GM12878 (cell line): ENCODE measurements at regions not wholly inside any gene's neighbourhood (a gene's known extent, or its start where the extent isn't known, plus 50 kb on each side); places are given as distances from the start of the nearest gene placed in this dataset.

Source experiments
- ATAC-seq: fragments of 200-7000 bp; cut with Tn5 transposase; 3 replicates; pipeline ENCODE4 v1.9.1; 2020; ENCODE audit warnings: mild to moderate bottlenecking, moderate library complexity
- BruUV-seq: library from RNA; stranded (reverse); fragments of 400-500 nt; replicated peaks from 2 replicates; lab custom pipeline; 2021; lab: Mats Ljungman, UMichigan
- CTCF ChIA-PET: fragments of 300-600 bp; sonication (Branson Sonifier 250); formaldehyde crosslinking; extraction: SDS; loops from one replicate; lab custom pipeline; 2021; ENCODE audit warnings: inconsistent platforms; lab: Yijun Ruan, JAX
- POLR2A ChIA-PET: fragments of 350-600 bp; formaldehyde crosslinking; extraction: SDS; loops from one replicate; lab custom pipeline; 2021; ENCODE audit warnings: inconsistent platforms; lab: Charles Lee
- RAD21 ChIA-PET: fragments of 300-600 bp; sonication (Branson Sonifier 250); formaldehyde crosslinking; loops from one replicate; lab custom pipeline; 2023; ENCODE audit warnings: antibody characterized with exemption; ENCODE audit not compliant: unreplicated experiment; lab: Charles Lee
- SMC1A ChIA-PET: fragments of 300-600 bp; sonication (Branson Sonifier 250); formaldehyde crosslinking; loops from one replicate; lab custom pipeline; 2023; ENCODE audit not compliant: unreplicated experiment, uncharacterized antibody; lab: Charles Lee
- DNase-seq: peaks from one replicate; pipeline ENCODE4 v3.0.0-alpha.2; 2011; ENCODE audit warnings: low read depth, low spot score
- FAIRE-seq: peaks from 3 replicates; lab custom pipeline; 2011; peaks lifted over from hg19 to GRCh38; lab: Jason Lieb, UNC
- H2AFZ ChIP-seq: 2 replicates; pipeline ENCODE4 v1.6.0; 2011; ENCODE audit warnings: low read depth, low read length, control low read depth; ENCODE audit not compliant: control insufficient read depth
- H3K27ac ChIP-seq: 2 replicates; pipeline ENCODE4 v1.5.1; 2011; ENCODE audit warnings: control low read depth; ENCODE audit not compliant: control insufficient read depth, insufficient read depth
- H3K27me3 ChIP-seq, 2 experiments: replicated peaks in 1 of 2; 2 replicates each; pipeline versions ENCODE4 v1.6.0 to v1.6.1; 2011; ENCODE audit warnings: low read length in 1 of 2; ENCODE audit not compliant: control insufficient read depth in 2 of 2, insufficient read depth in 2 of 2
- H3K36me3 ChIP-seq, 2 experiments: 2 replicates each; pipeline ENCODE4 v1.5.1; 2011; ENCODE audit warnings: low read length in 1 of 2; ENCODE audit not compliant: control insufficient read depth in 2 of 2, insufficient read depth in 2 of 2
- H3K4me1 ChIP-seq: 2 replicates; pipeline ENCODE4 v1.6.1; 2011; ENCODE audit warnings: mild to moderate bottlenecking, low read length, moderate library complexity, mixed read lengths; ENCODE audit not compliant: control insufficient read depth, insufficient read depth
- H3K4me2 ChIP-seq: 2 replicates; pipeline ENCODE4 v1.6.0; 2011; ENCODE audit warnings: control low read depth; ENCODE audit not compliant: control insufficient read depth, insufficient read depth
- H3K4me3 ChIP-seq: fragments of 200-600 bp; sonication (generic); 2 replicates; pipeline ENCODE4 v1.5.1; 2016
- H3K79me2 ChIP-seq: 2 replicates; pipeline ENCODE4 v1.6.0; 2011; ENCODE audit warnings: low read length; ENCODE audit not compliant: control insufficient read depth, insufficient read depth
- H3K9ac ChIP-seq: 2 replicates; pipeline ENCODE4 v1.8.0; 2011; ENCODE audit warnings: low read length, control low read depth, mixed read lengths; ENCODE audit not compliant: control insufficient read depth, insufficient read depth
- H3K9me3 ChIP-seq: replicated peaks from 3 replicates; pipeline ENCODE4 v1.5.1; 2011; ENCODE audit warnings: mild to moderate bottlenecking, low read length; ENCODE audit not compliant: control insufficient read depth, insufficient read depth
- H4K20me1 ChIP-seq: 2 replicates; pipeline ENCODE4 v1.6.0; 2011; ENCODE audit not compliant: control insufficient read depth, insufficient read depth
- E2F8 ChIP-seq: fragments of 450-650 bp; IDR thresholded peaks from 2 replicates; pipeline ENCODE4 v1.6.1; 2018; ENCODE audit warnings: mild to moderate bottlenecking, low read depth, moderate library complexity; ENCODE audit not compliant: partially characterized antibody
- EGR1 ChIP-seq, 2 experiments: IDR thresholded peaks; 1 replicate in 1 of 2; 2 replicates in 1 of 2; pipeline ENCODE4 v1.6.1; 2011 to 2012; ENCODE audit warnings: low read depth in 2 of 2, low read length in 2 of 2, borderline replicate concordance in 1 of 2, mild to moderate bottlenecking in 1 of 2, moderate library complexity in 1 of 2
- GABPA ChIP-seq: IDR thresholded peaks from 2 replicates; pipeline ENCODE4 v1.6.1; 2014; ENCODE audit warnings: antibody characterized with exemption, low read depth, mild to moderate bottlenecking, inconsistent platforms
- POLR2AphosphoS5 ChIP-seq: IDR thresholded peaks from 2 replicates; pipeline ENCODE4 v1.6.1; 2011; ENCODE audit warnings: mild to moderate bottlenecking, low read length, inconsistent platforms
- RB1 ChIP-seq: fragments of 450-650 bp; formaldehyde crosslinking; IDR thresholded peaks from 2 replicates; pipeline ENCODE4 v1.6.1; 2017; ENCODE audit warnings: mild to moderate bottlenecking, borderline replicate concordance
- SREBF1 ChIP-seq: IDR thresholded peaks from 2 replicates; pipeline ENCODE4 v1.6.1; 2012; ENCODE audit warnings: mild to moderate bottlenecking, low read length
- ZNF687 ChIP-seq: fragments of 450-650 bp; IDR thresholded peaks from 2 replicates; pipeline ENCODE4 v1.6.1; 2017; ENCODE audit warnings: mild to moderate bottlenecking, moderate library complexity
- WGBS: methylation state at CpG from one replicate; pipeline ENCODE4 v1.1.6; 2016; ENCODE audit warnings: low lambda C conversion rate; ENCODE audit not compliant: insufficient replicate concordance, insufficient coverage; ENCODE audit errors: missing lambda C conversion rate; 5-methylcytosine and 5-hydroxymethylcytosine counted together
- in situ Hi-C: fragments of 300-500 bp; cut with MboI; formaldehyde crosslinking; loops from 9 replicates; pipeline ENCODE4 v1.14.3; 2018; ENCODE audit warnings: mixed read lengths
- intact Hi-C: fragments of 100-400 bp; cut with micrococcal nuclease; formaldehyde crosslinking; loops from one replicate; pipeline ENCODE4 v1.14.2; 2022; ENCODE audit not compliant: unreplicated experiment

GRCh38 chr11:45551191-45551713 lies 114.2 kb downstream of the CHST1 start (continued):
- no peak for TF ChIP-seq E2F8
- no peak for TF ChIP-seq ZNF687

- BruUV-seq, result no TSS peak
- CTCF ChIA-PET, result no interaction called here
- no peak for FAIRE-seq
Observed at GRCh38 chr11:45549257-45549656, 116.2 kb downstream of the CHST1 start.

More at GRCh38 chr11:45549257-45549656, 116.2 kb downstream of the CHST1 start:
- no peaks in the 10 kb centered on the region; the same call in 1 of the 2 replicates for H4K20me1 ChIP-seq
- ATAC-seq (no peak), DNase-seq (no peak)
- POLR2A ChIA-PET, result no interaction called here
- no peak overlapping the region for H3K4me3 ChIP-seq
- no peaks in the 10 kb centered on the region for H3K4me1 ChIP-seq
- H3K9me3 ChIP-seq, result no peaks in the 10 kb centered on the region
- no peak overlapping the region for H3K4me2 ChIP-seq
- no peaks in the 10 kb centered on the region for H3K79me2 ChIP-seq
- in situ Hi-C loops, result no loop called here
- H2AFZ ChIP-seq, result no peak overlapping the region
- no peaks in the 10 kb centered on the region; a peak in 1 of 4 replicates for H3K27me3 ChIP-seq
- RAD21 ChIA-PET, result no interaction called here
- H3K9ac ChIP-seq, result no peak overlapping the region
- 6% methylated on average over 6 of the region's 6 CpGs for WGBS
- H3K27ac ChIP-seq, result no peak overlapping the region
- TF ChIP-seq POLR2AphosphoS5, result no peak
- no peak for TF ChIP-seq RB1
- no peak for TF ChIP-seq GABPA
- no peak for TF ChIP-seq SREBF1
- TF ChIP-seq EGR1 (IDR thresholded peaks at IDR 0.05; ENCODE audit: borderline replicate concordance in 1 of 2, low read depth in 2 of 2, low read length in 2 of 2), result no peak
- SMC1A ChIA-PET, result no interaction called here
- intact Hi-C loops, result no loop called here
- H3K36me3 ChIP-seq, result no peaks in the 10 kb centered on the region
